GM21529 (cell line): ENCODE measurements at regions not wholly inside any gene's neighbourhood (a gene's known extent, or its start where the extent isn't known, plus 50 kb on each side); places are given as distances from the start of the nearest gene placed in this dataset.
"Not testable (repeated sequence)": the region's sequence is repeated elsewhere in the genome, so short reads cannot be mapped to it uniquely, and the experiment has no call there.

Experiments
- ATAC-seq: cut with Tn5 transposase; IDR thresholded peaks from one replicate; pipeline ENCODE4 v1.9.1; 2021; ENCODE audit not compliant: unreplicated experiment

GRCh38 chr5:85985167-85985566 is 632.6 kb upstream of the COX7C start:
- ATAC-seq = no peak

GRCh38 chr5:85990998-85991397 is 626.7 kb upstream of the COX7C start:
- no peak for ATAC-seq

- not testable (repeated sequence) for ATAC-seq
These were observed 623.1 kb upstream of the COX7C start for GRCh38 chr5:85994653-85995052.

GRCh38 chr5:85998656-85999055 is 619.1 kb upstream of the COX7C start:
- no peak for ATAC-seq

GRCh38 chr5:86008293-86008692 is 609.4 kb upstream of the COX7C start:
- ATAC-seq = no peak

- ATAC-seq = no peak
These were observed 609.0 kb upstream of the COX7C start for GRCh38 chr5:86008704-86009103.

- ATAC-seq = no peak
These were observed 605.8 kb upstream of the COX7C start for GRCh38 chr5:86011937-86012336.

GRCh38 chr5:86029308-86029707 is 588.4 kb upstream of the COX7C start:
- ATAC-seq = no peak

- no peak for ATAC-seq
These were observed 587.0 kb upstream of the COX7C start for GRCh38 chr5:86030753-86031152.

GRCh38 chr5:86038566-86038965 is 579.2 kb upstream of the COX7C start:
- no peak for ATAC-seq

GRCh38 chr5:86039351-86039750 is 578.4 kb upstream of the COX7C start:
- no peak for ATAC-seq

GRCh38 chr5:86070719-86071118 is 547.0 kb upstream of the COX7C start:
- no peak for ATAC-seq

GRCh38 chr5:86074297-86074696 is 543.4 kb upstream of the COX7C start:
- no peak for ATAC-seq

GRCh38 chr5:86075139-86075538 is 542.6 kb upstream of the COX7C start:
- ATAC-seq = no peak

- no peak for ATAC-seq
These were observed 522.6 kb upstream of the COX7C start for GRCh38 chr5:86095092-86095491.

- ATAC-seq = no peak
These were observed 515.8 kb upstream of the COX7C start for GRCh38 chr5:86101966-86102365.

- no peak for ATAC-seq
These were observed 508.9 kb upstream of the COX7C start for GRCh38 chr5:86108825-86109224.

- no peak for ATAC-seq
These were observed 505.5 kb upstream of the COX7C start for GRCh38 chr5:86112249-86112648.

GRCh38 chr5:86115164-86115563 is 502.6 kb upstream of the COX7C start:
- ATAC-seq = no peak

- peak; percentile 59 for ATAC-seq
These were observed 499.2 kb upstream of the COX7C start for GRCh38 chr5:86118542-86118941.

GRCh38 chr5:86124333-86124732 is 493.4 kb upstream of the COX7C start:
- ATAC-seq = no peak

GRCh38 chr5:86125731-86126601 is 491.8 kb upstream of the COX7C start:
- ATAC-seq = no peak

- ATAC-seq = no peak
These were observed 490.0 kb upstream of the COX7C start for GRCh38 chr5:86127696-86128095.
